GM12878 (cell line): ENCODE measurements at regions not wholly inside any gene's neighbourhood (a gene's known extent, or its start where the extent isn't known, plus 50 kb on each side); places are given as distances from the start of the nearest gene placed in this dataset.

Source experiments
- MYC ChIP-seq: IDR thresholded peaks from 2 replicates; pipeline ENCODE4 v1.6.1; 2011; ENCODE audit warnings: mild to moderate bottlenecking, low read length, moderate library complexity, inconsistent platforms; ENCODE audit not compliant: insufficient read depth, insufficient replicate concordance, insufficient read length, severe bottlenecking
- NFYA ChIP-seq: IDR thresholded peaks from 2 replicates; pipeline ENCODE4 v1.6.1; 2011; ENCODE audit warnings: low read depth, mild to moderate bottlenecking, low read length, improper control_type of control experiment, borderline replicate concordance

DNA sequence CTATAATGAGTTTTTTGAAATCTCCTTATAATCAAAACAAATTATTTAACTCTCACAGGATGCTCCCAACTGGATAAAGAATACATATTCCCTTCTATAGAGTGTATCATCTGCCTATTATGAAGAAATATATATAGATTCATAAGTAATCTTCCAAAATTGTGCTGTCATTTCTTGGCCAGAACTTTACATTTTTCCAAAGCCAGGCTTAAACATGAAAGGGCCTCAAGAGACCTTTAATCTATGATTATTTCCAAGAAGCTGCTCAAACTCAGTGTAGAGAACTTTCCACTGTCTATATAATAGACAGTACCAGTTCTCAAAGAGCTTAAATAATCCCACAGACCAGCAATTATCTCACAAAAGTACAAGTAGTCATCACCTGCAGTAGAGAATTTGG is 211.0 kb downstream of the AKAIN1 start:
- no peak for TF ChIP-seq NFYA
- TF ChIP-seq MYC, result no peak
